HEK293 (cell line): ENCODE measurements at regions not wholly inside any gene's neighbourhood (a gene's known extent, or its start where the extent isn't known, plus 50 kb on each side); places are given as distances from the start of the nearest gene placed in this dataset.

ENCODE experiments used
- CTCF ChIP-seq: fragments of 450-650 bp; formaldehyde crosslinking; IDR thresholded peaks from 2 replicates; pipeline ENCODE4 v1.5.1; 2016; ENCODE audit warnings: missing biosample characterization, missing genetic modification characterization
- YY1 ChIP-seq: fragments of 450-650 bp; formaldehyde crosslinking; IDR thresholded peaks from 2 replicates; pipeline ENCODE4 v1.5.1; 2018; ENCODE audit warnings: missing biosample characterization, missing genetic modification characterization
- ZBTB20 ChIP-seq: fragments of 450-650 bp; formaldehyde crosslinking; IDR thresholded peaks from 2 replicates; pipeline ENCODE4 v1.5.1; 2016; ENCODE audit warnings: missing biosample characterization, missing genetic modification characterization
- ZBTB8A ChIP-seq: fragments of 450-650 bp; formaldehyde crosslinking; IDR thresholded peaks from 2 replicates; pipeline ENCODE4 v1.5.1; 2016; ENCODE audit warnings: missing biosample characterization, missing genetic modification characterization
- ZEB2 ChIP-seq: fragments of 450-650 bp; formaldehyde crosslinking; IDR thresholded peaks from 2 replicates; pipeline ENCODE4 v1.5.1; 2016; ENCODE audit warnings: missing biosample characterization, missing genetic modification characterization
- ZNF350 ChIP-seq: fragments of 450-650 bp; formaldehyde crosslinking; IDR thresholded peaks from 2 replicates; pipeline ENCODE4 v1.5.0; 2017; ENCODE audit warnings: missing biosample characterization, mild to moderate bottlenecking, missing genetic modification characterization
- ZNF580 ChIP-seq: fragments of 450-650 bp; formaldehyde crosslinking; IDR thresholded peaks from 2 replicates; pipeline ENCODE4 v1.5.1; 2016; ENCODE audit warnings: missing biosample characterization, missing genetic modification characterization
- ZNF747 ChIP-seq: fragments of 450-650 bp; formaldehyde crosslinking; IDR thresholded peaks from 2 replicates; pipeline ENCODE4 v1.5.1; 2016; ENCODE audit warnings: missing biosample characterization, missing genetic modification characterization
- TF ChIP-seq, protein P1 (sequence below): fragments of 450-650 bp; formaldehyde crosslinking; IDR thresholded peaks from 2 replicates; pipeline ENCODE4 v1.5.1; 2016; ENCODE audit warnings: missing biosample characterization, missing genetic modification characterization
- TF ChIP-seq, protein P2 (sequence below): fragments of 450-650 bp; formaldehyde crosslinking; IDR thresholded peaks from 2 replicates; pipeline ENCODE4 v1.5.1; 2016; ENCODE audit warnings: missing biosample characterization, missing genetic modification characterization, low read depth
- TF ChIP-seq, protein P3 (sequence below): fragments of 450-650 bp; formaldehyde crosslinking; IDR thresholded peaks from 2 replicates; pipeline ENCODE4 v1.5.1; 2017; ENCODE audit warnings: missing biosample characterization, mild to moderate bottlenecking, missing genetic modification characterization, moderate library complexity

DNA sequence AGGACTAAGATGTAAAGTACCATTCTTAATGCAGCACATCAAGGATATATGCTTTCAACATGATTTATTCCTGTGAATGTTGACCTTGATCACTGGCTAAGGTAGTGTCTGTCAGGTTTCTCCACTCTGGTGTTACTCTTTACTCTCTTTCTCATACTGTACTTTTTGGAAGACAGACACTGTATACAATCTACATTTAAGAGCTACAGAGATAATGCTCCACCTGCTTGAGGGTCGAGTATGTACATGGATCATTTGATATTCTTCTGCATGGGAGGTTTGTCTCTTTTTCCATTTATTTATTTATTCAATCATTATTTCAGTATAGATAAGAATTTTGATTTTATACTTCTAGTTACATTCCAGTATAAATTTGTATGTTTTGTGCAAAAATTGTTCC lies 199.5 kb upstream of the RGPD4 start:
- TF ChIP-seq CTCF (tag by site-specific recombination) (no peak), YY1 (tag by site-specific recombination) (no peak), ZNF747 (no peak), ZBTB20 (tag by site-specific recombination) (no peak), ZBTB8A (tag by site-specific recombination) (no peak), ZEB2 (tag by site-specific recombination) (no peak), ZNF350 (no peak), ZNF580 (tag by site-specific recombination) (no peak)
- TF ChIP-seq, protein P1, sequence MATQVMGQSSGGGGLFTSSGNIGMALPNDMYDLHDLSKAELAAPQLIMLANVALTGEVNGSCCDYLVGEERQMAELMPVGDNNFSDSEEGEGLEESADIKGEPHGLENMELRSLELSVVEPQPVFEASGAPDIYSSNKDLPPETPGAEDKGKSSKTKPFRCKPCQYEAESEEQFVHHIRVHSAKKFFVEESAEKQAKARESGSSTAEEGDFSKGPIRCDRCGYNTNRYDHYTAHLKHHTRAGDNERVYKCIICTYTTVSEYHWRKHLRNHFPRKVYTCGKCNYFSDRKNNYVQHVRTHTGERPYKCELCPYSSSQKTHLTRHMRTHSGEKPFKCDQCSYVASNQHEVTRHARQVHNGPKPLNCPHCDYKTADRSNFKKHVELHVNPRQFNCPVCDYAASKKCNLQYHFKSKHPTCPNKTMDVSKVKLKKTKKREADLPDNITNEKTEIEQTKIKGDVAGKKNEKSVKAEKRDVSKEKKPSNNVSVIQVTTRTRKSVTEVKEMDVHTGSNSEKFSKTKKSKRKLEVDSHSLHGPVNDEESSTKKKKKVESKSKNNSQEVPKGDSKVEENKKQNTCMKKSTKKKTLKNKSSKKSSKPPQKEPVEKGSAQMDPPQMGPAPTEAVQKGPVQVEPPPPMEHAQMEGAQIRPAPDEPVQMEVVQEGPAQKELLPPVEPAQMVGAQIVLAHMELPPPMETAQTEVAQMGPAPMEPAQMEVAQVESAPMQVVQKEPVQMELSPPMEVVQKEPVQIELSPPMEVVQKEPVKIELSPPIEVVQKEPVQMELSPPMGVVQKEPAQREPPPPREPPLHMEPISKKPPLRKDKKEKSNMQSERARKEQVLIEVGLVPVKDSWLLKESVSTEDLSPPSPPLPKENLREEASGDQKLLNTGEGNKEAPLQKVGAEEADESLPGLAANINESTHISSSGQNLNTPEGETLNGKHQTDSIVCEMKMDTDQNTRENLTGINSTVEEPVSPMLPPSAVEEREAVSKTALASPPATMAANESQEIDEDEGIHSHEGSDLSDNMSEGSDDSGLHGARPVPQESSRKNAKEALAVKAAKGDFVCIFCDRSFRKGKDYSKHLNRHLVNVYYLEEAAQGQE (tag by site-specific recombination), result no peak
- TF ChIP-seq, protein P2, sequence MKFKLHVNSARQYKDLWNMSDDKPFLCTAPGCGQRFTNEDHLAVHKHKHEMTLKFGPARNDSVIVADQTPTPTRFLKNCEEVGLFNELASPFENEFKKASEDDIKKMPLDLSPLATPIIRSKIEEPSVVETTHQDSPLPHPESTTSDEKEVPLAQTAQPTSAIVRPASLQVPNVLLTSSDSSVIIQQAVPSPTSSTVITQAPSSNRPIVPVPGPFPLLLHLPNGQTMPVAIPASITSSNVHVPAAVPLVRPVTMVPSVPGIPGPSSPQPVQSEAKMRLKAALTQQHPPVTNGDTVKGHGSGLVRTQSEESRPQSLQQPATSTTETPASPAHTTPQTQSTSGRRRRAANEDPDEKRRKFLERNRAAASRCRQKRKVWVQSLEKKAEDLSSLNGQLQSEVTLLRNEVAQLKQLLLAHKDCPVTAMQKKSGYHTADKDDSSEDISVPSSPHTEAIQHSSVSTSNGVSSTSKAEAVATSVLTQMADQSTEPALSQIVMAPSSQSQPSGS, result no peak
- TF ChIP-seq, protein P3, sequence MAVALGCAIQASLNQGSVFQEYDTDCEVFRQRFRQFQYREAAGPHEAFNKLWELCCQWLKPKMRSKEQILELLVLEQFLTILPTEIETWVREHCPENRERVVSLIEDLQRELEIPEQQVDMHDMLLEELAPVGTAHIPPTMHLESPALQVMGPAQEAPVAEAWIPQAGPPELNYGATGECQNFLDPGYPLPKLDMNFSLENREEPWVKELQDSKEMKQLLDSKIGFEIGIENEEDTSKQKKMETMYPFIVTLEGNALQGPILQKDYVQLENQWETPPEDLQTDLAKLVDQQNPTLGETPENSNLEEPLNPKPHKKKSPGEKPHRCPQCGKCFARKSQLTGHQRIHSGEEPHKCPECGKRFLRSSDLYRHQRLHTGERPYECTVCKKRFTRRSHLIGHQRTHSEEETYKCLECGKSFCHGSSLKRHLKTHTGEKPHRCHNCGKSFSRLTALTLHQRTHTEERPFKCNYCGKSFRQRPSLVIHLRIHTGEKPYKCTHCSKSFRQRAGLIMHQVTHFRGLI, result no peak
